GM10248 (cell line): ENCODE measurements at regions not wholly inside any gene's neighbourhood (a gene's known extent, or its start where the extent isn't known, plus 50 kb on each side); places are given as distances from the start of the nearest gene placed in this dataset.

Experiments used
- CTCF ChIA-PET: fragments of 300-600 bp; sonication (Branson Sonifier 250); formaldehyde crosslinking; extraction: SDS; loops from one replicate; lab custom pipeline; 2021; ENCODE audit warnings: antibody characterized with exemption; lab: Yijun Ruan, JAX
- POLR2A ChIA-PET: fragments of 350-650 bp; sonication (Branson Sonifier 250); formaldehyde crosslinking; extraction: SDS; loops from one replicate; lab custom pipeline; 2020; ENCODE audit warnings: antibody characterized with exemption; lab: Yijun Ruan, JAX
- DNase-seq: peaks from one replicate; pipeline ENCODE4 v3.0.0; 2012; ENCODE audit errors: extremely low spot score
- CTCF ChIP-seq: IDR thresholded peaks from 2 replicates; pipeline ENCODE4 v1.5.1; 2012; ENCODE audit warnings: mild to moderate bottlenecking, low read depth; ENCODE audit errors: extremely low read depth, missing control alignments, control extremely low read depth

GRCh38 chr11:112835591-112836255, 125.5 kb upstream of the NCAM1 start:
- ChIA-PET CTCF (interaction anchor here (1.4 to 1.5 kb wide), 2 partner anchors 14 to 248 kb away, joined by 4 to 5 read pairs; no protein-coding TSS in a partner anchor), POLR2A (no interaction called here)
- TF ChIP-seq CTCF, result no peak
- DNase-seq, result no peak

GRCh38 chr11:112836256-112836602, 125.0 kb upstream of the NCAM1 start:
- ChIA-PET POLR2A (no interaction called here), CTCF (interaction anchor here (1.4 to 1.5 kb wide), 2 partner anchors 14 to 248 kb away, joined by 4 to 5 read pairs; no protein-coding TSS in a partner anchor)
- DNase-seq, result no peak
- no peak for TF ChIP-seq CTCF

- TF ChIP-seq CTCF, result no peak
- ChIA-PET POLR2A (no interaction called here), CTCF (interaction anchor here (1.4 to 1.5 kb wide), 2 partner anchors 13 to 249 kb away, joined by 4 to 5 read pairs; no protein-coding TSS in a partner anchor)
- DNase-seq, result no peak
These were observed 123.9 kb upstream of the NCAM1 start for GRCh38 chr11:112837162-112837826.

- POLR2A ChIA-PET, result no interaction called here
- no peak for TF ChIP-seq CTCF
- no peak for DNase-seq
- CTCF ChIA-PET, result interaction anchor here (1.3 kb wide), 1 partner anchor 15 kb away, joined by 4 read pairs; no protein-coding TSS in a partner anchor
These were observed 122.2 kb upstream of the NCAM1 start for GRCh38 chr11:112839051-112839450.

GRCh38 chr11:112841729-112842128, 119.5 kb upstream of the NCAM1 start:
- no peak for TF ChIP-seq CTCF
- POLR2A ChIA-PET, result no interaction called here
- no peak for DNase-seq
- CTCF ChIA-PET, result interaction anchor here (1.3 to 1.4 kb wide), 2 partner anchors 9 to 11 kb away, joined by 3 to 4 read pairs; no protein-coding TSS in a partner anchor

- ChIA-PET CTCF (interaction anchor here (1.3 to 1.4 kb wide), 2 partner anchors 9 to 12 kb away, joined by 3 to 4 read pairs; no protein-coding TSS in a partner anchor), POLR2A (no interaction called here)
- no peak for DNase-seq
- no peak for TF ChIP-seq CTCF
These were observed 119.1 kb upstream of the NCAM1 start for GRCh38 chr11:112842151-112842550.
